H1 (cell line): ENCODE measurements at regions not wholly inside any gene's neighbourhood (a gene's known extent, or its start where the extent isn't known, plus 50 kb on each side); places are given as distances from the start of the nearest gene placed in this dataset.

Experiments
- CTCF ChIA-PET: fragments of 300-600 bp; sonication (Branson Sonifier 250); formaldehyde crosslinking; loops from one replicate; lab custom pipeline; 2021; ENCODE audit not compliant: partially characterized antibody; lab: Charles Lee
- POLR2A ChIA-PET: fragments of 300-600 bp; sonication (Branson Sonifier 250); formaldehyde crosslinking; loops from one replicate; lab custom pipeline; 2021; ENCODE audit warnings: inconsistent platforms; ENCODE audit not compliant: partially characterized antibody; lab: Charles Lee
- DNase-seq, 2 experiments: peaks; one replicate each; pipeline versions ENCODE4 v3.0.0 to v3.0.0-alpha.2; 2010 to 2022; ENCODE audit warnings: low spot score in 2 of 2, low read depth in 1 of 2, mixed read lengths in 1 of 2
- FAIRE-seq: peaks from 2 replicates; lab custom pipeline; 2011; peaks lifted over from hg19 to GRCh38; lab: Jason Lieb, UNC
- H2AFZ ChIP-seq: 2 replicates; pipeline ENCODE4 v1.8.1; 2012; ENCODE audit warnings: low read length, inconsistent platforms
- H2AK5ac ChIP-seq: 2 replicates; pipeline ENCODE4 v1.6.1; 2013; ENCODE audit warnings: low read depth, low read length
- H2BK120ac ChIP-seq: replicated peaks from 2 replicates; pipeline ENCODE3; 2013; ENCODE audit warnings: low read depth, low read length, inconsistent platforms
- H2BK12ac ChIP-seq: 2 replicates; pipeline ENCODE4 v1.6.1; 2013; ENCODE audit warnings: low read depth, low read length
- H2BK15ac ChIP-seq: 2 replicates; pipeline ENCODE4 v1.6.1; 2013; ENCODE audit warnings: low read length
- H2BK20ac ChIP-seq: 2 replicates; pipeline ENCODE4 v1.6.1; 2013; ENCODE audit warnings: low read length
- H2BK5ac ChIP-seq: 2 replicates; pipeline ENCODE4 v1.6.1; 2013; ENCODE audit warnings: low read depth, low read length
- H3K14ac ChIP-seq: 2 replicates; pipeline ENCODE4 v1.6.1; 2013; ENCODE audit warnings: inconsistent platforms; ENCODE audit not compliant: insufficient read length
- H3K18ac ChIP-seq: 2 replicates; pipeline ENCODE4 v1.6.1; 2013; ENCODE audit warnings: low read length; ENCODE audit errors: extremely low read depth
- H3K23ac ChIP-seq: 2 replicates; pipeline ENCODE4 v1.6.1; 2013; ENCODE audit warnings: inconsistent platforms; ENCODE audit not compliant: insufficient read length
- H3K23me2 ChIP-seq: 2 replicates; pipeline ENCODE4 v1.6.1; 2013; ENCODE audit warnings: low read depth, low read length
- H3K27ac ChIP-seq: 2 replicates; pipeline ENCODE4 v1.6.1; 2011; ENCODE audit warnings: low read depth, low read length, inconsistent platforms
- H3K27me3 ChIP-seq, 4 experiments: replicated peaks in 1 of 4; 1 replicate in 1 of 4; 2 replicates in 3 of 4; pipeline versions ENCODE4 v1.6.1 to v1.8.1; 2011 to 2013; ENCODE audit warnings: low read length in 3 of 4, mild to moderate bottlenecking in 3 of 4, inconsistent platforms in 2 of 4, mixed read lengths in 2 of 4, moderate library complexity in 1 of 4; ENCODE audit not compliant: control insufficient read depth in 3 of 4, insufficient read depth in 3 of 4; ENCODE audit errors: extremely low read depth in 1 of 4
- H3K36me3 ChIP-seq, 4 experiments: 2 replicates each; pipeline versions ENCODE4 v1.6.1 to v1.8.1; 2011 to 2013; ENCODE audit warnings: mild to moderate bottlenecking in 4 of 4, low read length in 3 of 4, moderate library complexity in 2 of 4, control low read depth in 1 of 4, inconsistent platforms in 1 of 4; ENCODE audit not compliant: insufficient read depth in 4 of 4, control insufficient read depth in 2 of 4
- H3K4ac ChIP-seq: replicated peaks from 2 replicates; pipeline ENCODE3; 2013; ENCODE audit warnings: low read length, low read depth, mixed read lengths, inconsistent platforms; ENCODE audit not compliant: insufficient read length
- H3K4me1 ChIP-seq, 4 experiments: replicated peaks in 1 of 4; 1 replicate in 1 of 4; 2 replicates in 3 of 4; pipeline versions ENCODE4 v1.6.1 to v1.8.1; 2011 to 2013; ENCODE audit warnings: low read length in 3 of 4, inconsistent platforms in 2 of 4, mixed read lengths in 1 of 4; ENCODE audit not compliant: insufficient read depth in 4 of 4, control insufficient read depth in 3 of 4
- H3K4me2 ChIP-seq, 2 experiments: 2 replicates each; pipeline versions ENCODE4 v1.6.1 to v1.8.1; 2011 to 2013; ENCODE audit warnings: low read depth in 2 of 2, low read length in 2 of 2, control low read depth in 1 of 2, inconsistent platforms in 1 of 2, mild to moderate bottlenecking in 1 of 2; ENCODE audit not compliant: insufficient read depth in 1 of 2
- H3K4me3 ChIP-seq, 4 experiments: fragments of 200-600, 300-600 bp in 1 of 4; sonication (generic), shearing (Covaris generic), sonication (Bioruptor Twin) in 1 of 4; 2 replicates each; pipeline versions ENCODE4 v1.5.1 to v1.8.1; 2011 to 2016; ENCODE audit warnings: low read length in 4 of 4, low read depth in 3 of 4, control low read depth in 2 of 4, inconsistent platforms in 2 of 4, mild to moderate bottlenecking in 2 of 4, mixed read lengths in 1 of 4, moderate library complexity in 1 of 4; ENCODE audit not compliant: insufficient read depth in 2 of 4; ENCODE audit errors: extremely low read depth in 1 of 4
- H3K56ac ChIP-seq: replicated peaks from 2 replicates; pipeline ENCODE3; 2013; ENCODE audit warnings: low read depth, mild to moderate bottlenecking, mixed read lengths, low read length, inconsistent platforms; ENCODE audit not compliant: insufficient read length
- H3K79me1 ChIP-seq: 2 replicates; pipeline ENCODE4 v1.6.1; 2013; ENCODE audit warnings: low read depth, low read length, control low read depth
- H3K79me2 ChIP-seq, 2 experiments: 2 replicates each; pipeline versions ENCODE4 v1.6.1 to v1.8.1; 2012 to 2013; ENCODE audit warnings: low read length in 2 of 2, mild to moderate bottlenecking in 2 of 2, inconsistent platforms in 1 of 2; ENCODE audit not compliant: insufficient read depth in 2 of 2, control insufficient read depth in 1 of 2
- H3K9ac ChIP-seq, 4 experiments: replicated peaks in 1 of 4; 1 replicate in 1 of 4; 2 replicates in 3 of 4; pipeline versions ENCODE4 v1.6.1 to v1.8.1; 2011 to 2013; ENCODE audit warnings: low read depth in 3 of 4, low read length in 3 of 4, control low read depth in 2 of 4, mild to moderate bottlenecking in 2 of 4, moderate library complexity in 2 of 4, inconsistent platforms in 1 of 4; ENCODE audit errors: extremely low read depth in 1 of 4
- H3K9me3 ChIP-seq, 2 experiments: 2 replicates each; pipeline versions ENCODE4 v1.6.1 to v1.8.1; 2012 to 2013; ENCODE audit warnings: mild to moderate bottlenecking in 2 of 2, moderate library complexity in 2 of 2, control low read depth in 1 of 2, inconsistent platforms in 1 of 2, low read depth in 1 of 2, low read length in 1 of 2, mixed read lengths in 1 of 2; ENCODE audit not compliant: insufficient read depth in 2 of 2
- H4K20me1 ChIP-seq, 2 experiments: replicated peaks in 1 of 2; 2 replicates each; pipeline versions ENCODE3 to v1.8.1; 2011 to 2013; ENCODE audit warnings: inconsistent platforms in 2 of 2, low read length in 2 of 2, mild to moderate bottlenecking in 1 of 2; ENCODE audit not compliant: insufficient read depth in 2 of 2, control insufficient read depth in 1 of 2
- H4K5ac ChIP-seq: 2 replicates; pipeline ENCODE4 v1.6.1; 2013; ENCODE audit warnings: low read length, low read depth, mixed read lengths, inconsistent platforms; ENCODE audit not compliant: insufficient read length
- H4K8ac ChIP-seq: 2 replicates; pipeline ENCODE4 v1.8.0; 2013; ENCODE audit warnings: mild to moderate bottlenecking, moderate library complexity, low read length, inconsistent platforms; ENCODE audit not compliant: insufficient read depth; ENCODE audit errors: extremely low read depth
- H4K91ac ChIP-seq: replicated peaks from 2 replicates; pipeline ENCODE3; 2013; ENCODE audit warnings: low read length, mixed read lengths, inconsistent platforms; ENCODE audit not compliant: insufficient read length
- CHD1 ChIP-seq: IDR thresholded peaks from 2 replicates; pipeline ENCODE4 v1.6.1; 2012; ENCODE audit warnings: low read depth, low read length, improper control_type of control experiment
- FOSL1 ChIP-seq: IDR thresholded peaks from 2 replicates; pipeline ENCODE4 v1.6.1; 2011; ENCODE audit warnings: mild to moderate bottlenecking, low read depth, low read length, moderate library complexity; ENCODE audit not compliant: insufficient read depth
- HDAC6 ChIP-seq: IDR thresholded peaks from one replicate; pipeline ENCODE4 v1.7.1; 2012; ENCODE audit warnings: low read depth, mild to moderate bottlenecking, inconsistent platforms, low read length, moderate library complexity
- JUND ChIP-seq: IDR thresholded peaks from 2 replicates; pipeline ENCODE4 v1.6.1; 2011; ENCODE audit warnings: mild to moderate bottlenecking, improper control_type of control experiment, low read length
- KDM1A ChIP-seq: fragments of 200-600, 300-600 bp; sonication (generic); IDR thresholded peaks from 2 replicates; pipeline ENCODE4 v1.7.1; 2016; ENCODE audit warnings: mild to moderate bottlenecking, low read length, borderline replicate concordance
- NRF1 ChIP-seq: IDR thresholded peaks from 2 replicates; pipeline ENCODE4 v1.6.1; 2011; ENCODE audit warnings: mild to moderate bottlenecking, low read depth, low read length, improper control_type of control experiment
- PHF8 ChIP-seq: fragments of 200-600 bp; sonication (generic); conservative IDR thresholded peaks from 2 replicates; pipeline ENCODE4 v1.7.1; 2012; ENCODE audit warnings: low read depth, mild to moderate bottlenecking, inconsistent platforms, low read length, moderate library complexity
- RNF2 ChIP-seq: fragments of 200-900, 300-1000 bp; sonication (generic); IDR thresholded peaks from 2 replicates; pipeline ENCODE4 v1.7.1; 2016; ENCODE audit warnings: borderline replicate concordance, low read depth, mild to moderate bottlenecking, antibody characterized with exemption, low read length; ENCODE audit not compliant: poor library complexity, severe bottlenecking; ENCODE audit errors: missing control alignments
- SAP30 ChIP-seq: fragments of 300-600 bp; sonication (generic); IDR thresholded peaks from 2 replicates; pipeline ENCODE4 v1.7.1; 2012; ENCODE audit warnings: low read length, moderate library complexity, mild to moderate bottlenecking, inconsistent platforms; ENCODE audit not compliant: insufficient read depth, insufficient replicate concordance
- SIN3A ChIP-seq, 2 experiments: IDR thresholded peaks in 1 of 2; conservative IDR thresholded peaks in 1 of 2; 2 replicates each; pipeline ENCODE4 v1.6.1; 2011 to 2012; ENCODE audit warnings: low read length in 2 of 2, improper control_type of control experiment in 1 of 2, low read depth in 1 of 2, mild to moderate bottlenecking in 1 of 2
- SP2 ChIP-seq: IDR thresholded peaks from 2 replicates; pipeline ENCODE4 v1.6.1; 2012; ENCODE audit warnings: mild to moderate bottlenecking, low read length, inconsistent platforms
- TAF7 ChIP-seq: optimal IDR thresholded peaks from 2 replicates; pipeline ENCODE3; 2011; ENCODE audit warnings: low read depth, mild to moderate bottlenecking, inconsistent platforms, low read length, moderate library complexity, borderline replicate concordance
- WGBS, 2 experiments: shearing (Covaris generic) in 1 of 2; methylation state at CpG; one replicate each; pipeline versions ENCODE4 v1.1.6 to v1.1.7; 2013 to 2015; ENCODE audit warnings: low lambda C conversion rate in 2 of 2, mixed read lengths in 2 of 2, inconsistent platforms in 1 of 2, low coverage in 1 of 2, missing lambda C conversion rate in 1 of 2; ENCODE audit not compliant: insufficient replicate concordance in 2 of 2, insufficient coverage in 1 of 2, insufficient read length in 1 of 2; ENCODE audit errors: extremely low coverage in 1 of 2, missing lambda C conversion rate in 1 of 2; 5-methylcytosine and 5-hydroxymethylcytosine counted together
- TF ChIP-seq, protein P1 (sequence below): IDR thresholded peaks from 2 replicates; pipeline ENCODE4 v1.6.1; 2012; ENCODE audit warnings: inconsistent platforms

DNA sequence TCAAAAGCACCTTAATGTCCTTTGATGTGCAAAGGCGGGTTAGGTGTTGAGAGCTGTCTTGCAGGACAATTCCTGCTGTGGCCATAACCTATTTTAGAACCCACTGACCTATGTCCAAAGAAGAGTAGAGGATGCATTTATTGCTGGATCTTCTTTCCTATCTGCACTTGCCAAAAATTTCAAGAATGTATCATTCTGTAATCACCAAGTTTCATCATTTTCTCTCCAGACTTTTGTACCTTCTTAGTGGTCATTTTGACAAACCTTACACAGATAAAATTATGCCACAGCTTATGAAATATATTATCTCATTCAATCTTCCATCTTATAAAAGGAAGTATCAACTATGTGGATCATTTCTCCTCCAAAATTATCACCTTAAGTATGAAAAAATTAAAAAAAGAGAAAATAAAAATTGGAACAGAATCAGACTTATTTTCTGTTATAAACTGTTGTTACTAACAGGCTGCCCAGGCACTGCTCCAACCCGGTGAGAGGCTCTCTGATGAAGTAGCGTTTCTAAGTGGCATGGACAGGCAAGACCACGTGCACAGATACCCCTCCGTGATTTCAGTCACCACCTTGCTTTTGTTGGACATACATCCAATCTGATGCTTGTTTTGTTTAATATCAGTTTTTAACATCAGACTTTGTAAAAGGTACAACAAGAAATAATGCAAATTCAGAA, 559.9 kb upstream of the ID2 start:
- no peaks in the 10 kb centered on the region for H3K36me3 ChIP-seq
- no peaks in the 10 kb centered on the region for H4K20me1 ChIP-seq
- no peak overlapping the region for H3K14ac ChIP-seq
- H3K4me1 ChIP-seq: no peaks in the 10 kb centered on the region
- no peaks in the 10 kb centered on the region for H3K79me1 ChIP-seq
- no peak overlapping the region for H3K27ac ChIP-seq
- H3K4me3 ChIP-seq: no peak overlapping the region
- H2BK20ac ChIP-seq: no peak overlapping the region
- H2BK12ac ChIP-seq: no peak overlapping the region
- no peaks in the 10 kb centered on the region for H3K79me2 ChIP-seq
- WGBS, 2 experiments: 99% methylated on average over 5 of the region's 5 CpGs; no CpG with 5 or more reads in 1 of the 2 experiments
- no peak overlapping the region for H4K8ac ChIP-seq
- H4K5ac ChIP-seq: no peak overlapping the region
- DNase-seq (no peak), FAIRE-seq (no peak)
- H3K18ac ChIP-seq: no peak overlapping the region
- H2BK5ac ChIP-seq: no peak overlapping the region
- no peak overlapping the region for H4K91ac ChIP-seq
- H2BK15ac ChIP-seq: no peak overlapping the region
- no peak overlapping the region for H3K56ac ChIP-seq
- H2BK120ac ChIP-seq: no peak overlapping the region
- no peak overlapping the region for H3K9ac ChIP-seq
- CTCF ChIA-PET: no interaction called here
- H3K4ac ChIP-seq: no peak overlapping the region
- POLR2A ChIA-PET: no interaction called here
- H3K23ac ChIP-seq: no peak overlapping the region
- H3K4me2 ChIP-seq: no peak overlapping the region
- H2AK5ac ChIP-seq: no peak overlapping the region
- no peak overlapping the region for H2AFZ ChIP-seq
- H3K23me2 ChIP-seq: no peaks in the 10 kb centered on the region
- H3K27me3 ChIP-seq: no peaks in the 10 kb centered on the region
- H3K9me3 ChIP-seq: no peaks in the 10 kb centered on the region
- TF ChIP-seq KDM1A: no peak
- no peak for TF ChIP-seq TAF7
- no peak for TF ChIP-seq FOSL1
- no peak for TF ChIP-seq SIN3A (conservative IDR thresholded peaks at IDR 0.05 in 1 of 2, IDR thresholded peaks at IDR 0.05 in 1 of 2; ENCODE audit: low read depth in 1 of 2, low read length in 2 of 2)
- no peak for TF ChIP-seq NRF1
- no peak for TF ChIP-seq SP2
- TF ChIP-seq HDAC6: no peak
- no peak for TF ChIP-seq SAP30
- TF ChIP-seq PHF8: no peak
- no peak for TF ChIP-seq JUND
- TF ChIP-seq CHD1: no peak
- TF ChIP-seq, protein P1, sequence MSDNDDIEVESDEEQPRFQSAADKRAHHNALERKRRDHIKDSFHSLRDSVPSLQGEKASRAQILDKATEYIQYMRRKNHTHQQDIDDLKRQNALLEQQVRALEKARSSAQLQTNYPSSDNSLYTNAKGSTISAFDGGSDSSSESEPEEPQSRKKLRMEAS: no peak
- TF ChIP-seq RNF2: no peak
